GM18951 (cell line): ENCODE measurements at regions not wholly inside any gene's neighbourhood (a gene's known extent, or its start where the extent isn't known, plus 50 kb on each side); places are given as distances from the start of the nearest gene placed in this dataset.
"Not testable (repeated sequence)": the region's sequence is repeated elsewhere in the genome, so short reads cannot be mapped to it uniquely, and the experiment has no call there.

Experiments used
- POLR2A ChIP-seq: IDR thresholded peaks from 4 replicates; pipeline ENCODE4 v1.6.1; 2011; ENCODE audit warnings: mild to moderate bottlenecking; ENCODE audit not compliant: insufficient read length, insufficient read depth; ENCODE audit errors: extremely low read depth
- in situ Hi-C: fragments of 300-500 bp; cut with MboI; formaldehyde crosslinking; loops from one replicate; pipeline ENCODE4 v1.12.0; 2022; ENCODE audit warnings: low sequenced_read_pairs, mixed read lengths, inconsistent platforms; ENCODE audit not compliant: unreplicated experiment

- no peak for TF ChIP-seq POLR2A
- in situ Hi-C loops, result no loop called here
Measured at GRCh38 chr17:16888413-16889087, 83.4 kb downstream of the TNFRSF13B start.

- in situ Hi-C loops, result no loop called here
- TF ChIP-seq POLR2A, result no peak
Measured at GRCh38 chr17:16887523-16888095, 84.3 kb downstream of the TNFRSF13B start.

- in situ Hi-C loops, result no loop called here
- no peak for TF ChIP-seq POLR2A
Measured at GRCh38 chr17:16886655-16887322, 85.1 kb downstream of the TNFRSF13B start.

GRCh38 chr17:16885204-16885603 is 86.7 kb downstream of the TNFRSF13B start:
- in situ Hi-C loops, result not testable (repeated sequence)

- in situ Hi-C loops, result not testable (repeated sequence)
Measured at GRCh38 chr17:16882926-16883265, 89.0 kb downstream of the TNFRSF13B start.

- in situ Hi-C loops, result no loop called here
- no peak for TF ChIP-seq POLR2A
Measured at GRCh38 chr17:16882243-16882925, 89.5 kb downstream of the TNFRSF13B start.

- in situ Hi-C loops, result no loop called here
- no peak for TF ChIP-seq POLR2A
Measured at GRCh38 chr17:16881239-16881924, 90.5 kb downstream of the TNFRSF13B start.

- in situ Hi-C loops, result no loop called here
- TF ChIP-seq POLR2A, result no peak
Measured at GRCh38 chr17:16880843-16881230, 91.1 kb downstream of the TNFRSF13B start.

- TF ChIP-seq POLR2A, result no peak
- in situ Hi-C loops, result no loop called here
Measured at GRCh38 chr17:16880121-16880842, 91.6 kb downstream of the TNFRSF13B start.

GRCh38 chr17:16879686-16880085 is 92.2 kb downstream of the TNFRSF13B start:
- in situ Hi-C loops, result no loop called here
- no peak for TF ChIP-seq POLR2A

- in situ Hi-C loops, result no loop called here
- TF ChIP-seq POLR2A, result no peak
Measured at GRCh38 chr17:16878606-16879005, 93.3 kb downstream of the TNFRSF13B start.

- TF ChIP-seq POLR2A, result no peak
- in situ Hi-C loops, result no loop called here
Measured at GRCh38 chr17:16878084-16878483, 93.8 kb downstream of the TNFRSF13B start.

- in situ Hi-C loops, result no loop called here
- no peak for TF ChIP-seq POLR2A
Measured at GRCh38 chr17:16877099-16877498, 94.8 kb downstream of the TNFRSF13B start.
